GM10248 (cell line): ENCODE measurements at regions not wholly inside any gene's neighbourhood (a gene's known extent, or its start where the extent isn't known, plus 50 kb on each side); places are given as distances from the start of the nearest gene placed in this dataset.
"Not testable (repeated sequence)": the region's sequence is repeated elsewhere in the genome, so short reads cannot be mapped to it uniquely, and the experiment has no call there.

Experiments
- CTCF ChIA-PET: fragments of 300-600 bp; sonication (Branson Sonifier 250); formaldehyde crosslinking; extraction: SDS; loops from one replicate; lab custom pipeline; 2021; ENCODE audit warnings: antibody characterized with exemption; lab: Yijun Ruan, JAX
- POLR2A ChIA-PET: fragments of 350-650 bp; sonication (Branson Sonifier 250); formaldehyde crosslinking; extraction: SDS; loops from one replicate; lab custom pipeline; 2020; ENCODE audit warnings: antibody characterized with exemption; lab: Yijun Ruan, JAX
- DNase-seq: peaks from one replicate; pipeline ENCODE4 v3.0.0; 2012; ENCODE audit errors: extremely low spot score
- CTCF ChIP-seq: IDR thresholded peaks from 2 replicates; pipeline ENCODE4 v1.5.1; 2012; ENCODE audit warnings: mild to moderate bottlenecking, low read depth; ENCODE audit errors: extremely low read depth, missing control alignments, control extremely low read depth

GRCh38 chr11:69894648-69895047 lies 75.4 kb upstream of the FGF3 start:
- no peak for TF ChIP-seq CTCF
- ChIA-PET POLR2A (no interaction called here), CTCF (no interaction called here)

GRCh38 chr11:69896250-69896649 lies 77.0 kb upstream of the FGF3 start:
- POLR2A ChIA-PET, result interaction anchor here (0.7 kb wide), 1 partner anchor 16 kb away, joined by 4 read pairs; no protein-coding TSS in a partner anchor

More at GRCh38 chr11:69894648-69895047, 75.4 kb upstream of the FGF3 start:
- no peak for DNase-seq

GRCh38 chr11:69898123-69898522 lies 78.9 kb upstream of the FGF3 start:
- TF ChIP-seq CTCF, result no peak
- no peak for DNase-seq
- POLR2A ChIA-PET, result no interaction called here
- CTCF ChIA-PET, result interaction anchor here (2.0 kb wide), 1 partner anchor 9 kb away, joined by 8 read pairs; no protein-coding TSS in a partner anchor

More at GRCh38 chr11:69896250-69896649, 77.0 kb upstream of the FGF3 start:
- no peak for TF ChIP-seq CTCF
- no peak for DNase-seq
- CTCF ChIA-PET, result no interaction called here

- ChIA-PET CTCF (interaction anchor here (2.5 kb wide), 1 partner anchor 10 kb away, joined by 15 read pairs; no protein-coding TSS in a partner anchor), POLR2A (no interaction called here)
- no peak for TF ChIP-seq CTCF
- no peak for DNase-seq
Measured at GRCh38 chr11:69899957-69900821, 81.0 kb upstream of the FGF3 start.

GRCh38 chr11:69900822-69901302 lies 81.6 kb upstream of the FGF3 start:
- ChIA-PET POLR2A (interaction anchor here (0.7 kb wide), 1 partner anchor 224 kb away, joined by 3 read pairs; no protein-coding TSS in a partner anchor), CTCF (interaction anchor here (1.7 to 2.5 kb wide), 2 partner anchors 9 to 295 kb away, joined by 7 to 15 read pairs; no protein-coding TSS in a partner anchor)
- DNase-seq, result not testable (repeated sequence)

GRCh38 chr11:69902337-69902736 lies 83.1 kb upstream of the FGF3 start:
- ChIA-PET POLR2A (no interaction called here), CTCF (interaction anchor here (1.7 to 2.5 kb wide), 2 partner anchors 8 to 294 kb away, joined by 7 to 15 read pairs; no protein-coding TSS in a partner anchor)
- TF ChIP-seq CTCF, result no peak
- DNase-seq, result no peak

- ChIA-PET CTCF (interaction anchor here (1.2 kb wide), 1 partner anchor 12 kb away, joined by 4 read pairs; no protein-coding TSS in a partner anchor), POLR2A (no interaction called here)
- TF ChIP-seq CTCF, result no peak
- no peak for DNase-seq
Measured at GRCh38 chr11:69903211-69903610, 84.0 kb upstream of the FGF3 start.
